HepG2 (cell line): ENCODE measurements at regions not wholly inside any gene's neighbourhood (a gene's known extent, or its start where the extent isn't known, plus 50 kb on each side); places are given as distances from the start of the nearest gene placed in this dataset.

ENCODE experiments used
- ATAC-seq: fragments of 200-7000 bp; cut with Tn5 transposase; 3 replicates; pipeline ENCODE4 v1.9.1; 2020; ENCODE audit warnings: mild to moderate bottlenecking, moderate library complexity
- BruUV-seq: library from RNA; stranded (reverse); fragments of 400-500 nt; replicated peaks from 2 replicates; lab custom pipeline; 2021; lab: Mats Ljungman, UMichigan
- CTCF ChIA-PET: fragments of 300-600 bp; formaldehyde crosslinking; extraction: SDS; loops from one replicate; lab custom pipeline; 2021; ENCODE audit warnings: low total read pairs, inconsistent platforms, low intra/inter-chr PET ratio; lab: Yijun Ruan, JAX
- POLR2A ChIA-PET: fragments of 350-600 bp; sonication (Branson Sonifier 250); formaldehyde crosslinking; loops from one replicate; lab custom pipeline; 2020; ENCODE audit warnings: antibody characterized with exemption, inconsistent platforms; lab: Yijun Ruan, JAX
- DNase-seq: peaks from one replicate; pipeline ENCODE4 v3.0.0-alpha.2; 2015; ENCODE audit warnings: low spot score
- FAIRE-seq: peaks from 3 replicates; lab custom pipeline; 2011; peaks lifted over from hg19 to GRCh38; lab: Jason Lieb, UNC
- H2AFZ ChIP-seq: one replicate; pipeline ENCODE4 v1.6.1; 2011; ENCODE audit warnings: low read length, inconsistent platforms
- H3K27ac ChIP-seq: fragments of 300-600 bp; 3 replicates; pipeline ENCODE4 v1.8.0; 2011; ENCODE audit warnings: mixed run types, mild to moderate bottlenecking, mixed read lengths, low read length, inconsistent platforms; ENCODE audit not compliant: insufficient read depth; ENCODE audit errors: extremely low read length
- H3K27me3 ChIP-seq, 2 experiments: fragments of 200-600 bp in 1 of 2; 2 replicates in 1 of 2; 3 replicates in 1 of 2; pipeline versions ENCODE4 v1.6.0 to v1.8.0; 2011; ENCODE audit warnings: low read length in 2 of 2, mild to moderate bottlenecking in 2 of 2, moderate library complexity in 2 of 2, inconsistent platforms in 1 of 2; ENCODE audit not compliant: insufficient read depth in 2 of 2, control insufficient read depth in 1 of 2
- H3K36me3 ChIP-seq, 2 experiments: fragments of 200-600 bp in 1 of 2; replicated peaks in 1 of 2; 2 replicates in 1 of 2; 3 replicates in 1 of 2; pipeline versions ENCODE4 v1.5.1 to v1.8.0; 2011; ENCODE audit warnings: low read length in 2 of 2, inconsistent platforms in 1 of 2; ENCODE audit not compliant: insufficient read depth in 2 of 2, control insufficient read depth in 1 of 2
- H3K4me1 ChIP-seq: 2 replicates; pipeline ENCODE4 v1.5.1; 2012; ENCODE audit warnings: low read length, inconsistent platforms; ENCODE audit not compliant: insufficient read depth
- H3K4me2 ChIP-seq: 2 replicates; pipeline ENCODE4 v1.6.0; 2011; ENCODE audit warnings: low read depth, low read length, inconsistent platforms
- H3K4me3 ChIP-seq, 3 experiments: fragments of 200-600 bp in 1 of 3; sonication (generic), shearing (Covaris generic) in 1 of 3; replicated peaks in 1 of 3; 2 replicates each; pipeline ENCODE4 v1.5.1; 2011 to 2016; ENCODE audit warnings: low read length in 3 of 3, inconsistent platforms in 2 of 3, low read depth in 2 of 3, mild to moderate bottlenecking in 2 of 3, control low read depth in 1 of 3, mixed read lengths in 1 of 3; ENCODE audit not compliant: insufficient read depth in 1 of 3
- H3K79me2 ChIP-seq: one replicate; pipeline ENCODE4 v1.6.1; 2011; ENCODE audit warnings: low read length, inconsistent platforms; ENCODE audit not compliant: insufficient read depth
- H3K9ac ChIP-seq: 2 replicates; pipeline ENCODE4 v1.6.0; 2011; ENCODE audit warnings: mild to moderate bottlenecking, low read depth, low read length, inconsistent platforms; ENCODE audit not compliant: insufficient read depth
- H3K9me3 ChIP-seq: 2 replicates; pipeline ENCODE4 v1.5.1; 2012; ENCODE audit warnings: mild to moderate bottlenecking, low read length
- H4K20me1 ChIP-seq: 2 replicates; pipeline ENCODE4 v1.6.0; 2011; ENCODE audit warnings: inconsistent platforms, mild to moderate bottlenecking, low read length, moderate library complexity; ENCODE audit not compliant: insufficient read depth
- CREB1 ChIP-seq, 2 experiments: fragments of 450-650 bp in 1 of 2; IDR thresholded peaks; 2 replicates each; pipeline ENCODE4 v1.6.1; 2016 to 2017; ENCODE audit warnings: control low read depth in 1 of 2, mild to moderate bottlenecking in 1 of 2, missing compliant biosample characterization in 1 of 2, missing genetic modification characterization in 1 of 2
- EED ChIP-seq: sonication (generic); formaldehyde crosslinking; IDR thresholded peaks from 2 replicates; pipeline ENCODE4 v1.5.0; 2020; ENCODE audit warnings: mild to moderate bottlenecking, missing genetic modification reagents
- HNF4A ChIP-seq: sonication (generic); formaldehyde crosslinking; IDR thresholded peaks from 2 replicates; pipeline ENCODE4 v1.4.0; 2020; ENCODE audit warnings: missing genetic modification reagents
- HOXA5 ChIP-seq: sonication (generic); formaldehyde crosslinking; IDR thresholded peaks from 2 replicates; pipeline ENCODE4 v1.4.0; 2020; ENCODE audit warnings: missing genetic modification reagents
- IKZF1 ChIP-seq: fragments of 450-650 bp; IDR thresholded peaks from 2 replicates; pipeline ENCODE4 v1.7.1; 2016
- JUND ChIP-seq: sonication (generic); formaldehyde crosslinking; IDR thresholded peaks from 2 replicates; pipeline ENCODE4 v1.8.0; 2022; ENCODE audit warnings: mild to moderate bottlenecking, missing genetic modification reagents
- PAF1 ChIP-seq: IDR thresholded peaks from 2 replicates; pipeline ENCODE4 v1.6.1; 2016; ENCODE audit warnings: missing genetic modification reagents, missing compliant biosample characterization
- PAX8 ChIP-seq: sonication (generic); formaldehyde crosslinking; IDR thresholded peaks from 2 replicates; pipeline ENCODE4 v1.8.0; 2022; ENCODE audit warnings: mild to moderate bottlenecking, missing genetic modification reagents, borderline replicate concordance
- POLR2A ChIP-seq, 2 experiments: IDR thresholded peaks; 2 replicates each; pipeline ENCODE4 v1.6.1; 2011; ENCODE audit warnings: low read depth in 2 of 2, low read length in 2 of 2, mild to moderate bottlenecking in 1 of 2, moderate library complexity in 1 of 2; ENCODE audit not compliant: insufficient read depth in 1 of 2
- RBM22 ChIP-seq: fragments of 200-400 bp; formaldehyde crosslinking; optimal IDR thresholded peaks from 2 replicates; pipeline ENCODE3; 2017; ENCODE audit warnings: mild to moderate bottlenecking, low read length, moderate library complexity
- SMYD3 ChIP-seq: sonication (generic); formaldehyde crosslinking; IDR thresholded peaks from 2 replicates; pipeline ENCODE4 v1.8.1; 2023; ENCODE audit warnings: mild to moderate bottlenecking, missing genetic modification reagents
- ZFAT ChIP-seq: sonication (generic); formaldehyde crosslinking; conservative IDR thresholded peaks from 2 replicates; pipeline ENCODE4 v1.8.1; 2023; ENCODE audit warnings: missing genetic modification reagents, inconsistent platforms
- ZNF10 ChIP-seq: sonication (generic); formaldehyde crosslinking; IDR thresholded peaks from 2 replicates; pipeline ENCODE4 v1.4.0; 2020; ENCODE audit warnings: mild to moderate bottlenecking, low read depth, missing genetic modification reagents, borderline replicate concordance
- ZNF225 ChIP-seq: sonication (generic); formaldehyde crosslinking; IDR thresholded peaks from 2 replicates; pipeline ENCODE4 v1.4.0; 2020; ENCODE audit warnings: mild to moderate bottlenecking, missing genetic modification reagents
- ZNF770 ChIP-seq: sonication (generic); formaldehyde crosslinking; IDR thresholded peaks from 2 replicates; pipeline ENCODE4 v1.5.0; 2020; ENCODE audit warnings: mild to moderate bottlenecking, missing genetic modification reagents
- WGBS: methylation state at CpG from one replicate; pipeline ENCODE4 v1.1.6; 2017; ENCODE audit warnings: low lambda C conversion rate; 5-methylcytosine and 5-hydroxymethylcytosine counted together
- in situ Hi-C: cut with HindIII; loops from 2 replicates; pipeline ENCODE4 v1.10.0; 2017; ENCODE audit warnings: low pct_unique_long_range_greater_than_20kb; ENCODE audit not compliant: extremely low pct_ligation_motif_present
- intact Hi-C: fragments of 100-400 bp; cut with micrococcal nuclease; formaldehyde crosslinking; loops from one replicate; pipeline ENCODE4 v1.10.0; 2022; ENCODE audit not compliant: unreplicated experiment
- TF ChIP-seq, protein P1 (sequence below): sonication (generic); formaldehyde crosslinking; IDR thresholded peaks from 2 replicates; pipeline ENCODE4 v1.5.0; 2020; ENCODE audit warnings: mild to moderate bottlenecking, missing genetic modification reagents, borderline replicate concordance

GRCh38 chr5:27477550-27477949 lies 439.2 kb upstream of the CDH9 start:
- TF ChIP-seq CREB1 (IDR thresholded peaks at IDR 0.05) (no peak), CREB1 (CRISPR knock-in tag; IDR thresholded peaks at IDR 0.05) (no peak), PAF1 (CRISPR knock-in tag) (peak; percentile 58; the same call in 1 of the 2 replicates), POLR2A (IDR thresholded peaks at IDR 0.05; ENCODE audit: insufficient read depth in 1 of 2, low read depth in 2 of 2, low read length in 2 of 2) (0 out of 4 replicates have a peak, but pooled peaks of 1 of the 2 experiments have one; percentile 24), RBM22 (peak; percentile 81)
- Histone ChIP-seq H3K79me2 (peaks cover 46% of the 10 kb centered on the region), H3K27ac (no peak overlapping the region), H3K9ac (no peak overlapping the region), H4K20me1 (peaks cover 18% of the 10 kb centered on the region), H3K9me3 (no peaks in the 10 kb centered on the region), H3K4me3 (no peak overlapping the region), H2AFZ (no peak overlapping the region), H3K36me3 (peaks cover 20 to 33% of the 10 kb centered on the region in 2 experiments), H3K27me3 (no peaks in the 10 kb centered on the region; a peak in 1 of 5 replicates), H3K4me1 (peaks cover 29% of the 10 kb centered on the region), H3K4me2 (no peak overlapping the region)
- in situ Hi-C loops (no loop called here), intact Hi-C loops (no loop called here)
- FAIRE-seq, result no peak
- 92% methylated on average over 4 of the region's 4 CpGs for WGBS
- ChIA-PET CTCF (no interaction called here), POLR2A (no interaction called here)
- DNase-seq, result no peak
- ATAC-seq, result no peak
- no TSS peak for BruUV-seq

DNA sequence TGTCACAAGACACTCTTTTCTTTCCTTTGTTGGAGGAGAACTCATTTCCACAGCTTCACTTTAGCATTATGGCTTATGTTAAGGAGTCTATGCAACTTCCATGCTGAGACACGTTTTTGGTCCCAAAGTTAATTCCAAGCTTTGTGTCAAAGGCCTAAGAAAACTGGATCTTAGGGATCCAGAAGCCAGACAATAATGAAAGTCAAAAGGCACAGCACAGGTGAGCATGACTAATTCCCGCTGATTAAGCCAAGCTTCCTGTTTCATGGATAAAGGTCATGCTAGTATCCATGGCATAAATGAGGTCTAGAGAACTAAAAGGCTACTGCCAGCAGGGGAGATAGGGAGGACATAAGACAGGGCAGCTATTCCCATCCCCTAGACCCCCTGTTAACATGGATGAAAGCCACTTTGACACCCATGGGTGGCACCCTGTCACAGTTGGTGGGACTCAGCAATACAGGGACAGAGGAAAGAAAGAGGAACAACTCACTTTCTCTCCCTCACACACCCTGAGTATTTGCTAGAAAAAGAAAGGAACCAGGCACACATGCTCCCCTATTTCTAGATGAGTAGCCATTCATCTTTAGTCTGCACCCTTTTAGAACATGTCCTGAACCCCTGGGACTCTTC lies 438.1 kb upstream of the CDH9 start:
- no peak for FAIRE-seq
- in situ Hi-C loops, result no loop called here
- TF ChIP-seq, protein P1, sequence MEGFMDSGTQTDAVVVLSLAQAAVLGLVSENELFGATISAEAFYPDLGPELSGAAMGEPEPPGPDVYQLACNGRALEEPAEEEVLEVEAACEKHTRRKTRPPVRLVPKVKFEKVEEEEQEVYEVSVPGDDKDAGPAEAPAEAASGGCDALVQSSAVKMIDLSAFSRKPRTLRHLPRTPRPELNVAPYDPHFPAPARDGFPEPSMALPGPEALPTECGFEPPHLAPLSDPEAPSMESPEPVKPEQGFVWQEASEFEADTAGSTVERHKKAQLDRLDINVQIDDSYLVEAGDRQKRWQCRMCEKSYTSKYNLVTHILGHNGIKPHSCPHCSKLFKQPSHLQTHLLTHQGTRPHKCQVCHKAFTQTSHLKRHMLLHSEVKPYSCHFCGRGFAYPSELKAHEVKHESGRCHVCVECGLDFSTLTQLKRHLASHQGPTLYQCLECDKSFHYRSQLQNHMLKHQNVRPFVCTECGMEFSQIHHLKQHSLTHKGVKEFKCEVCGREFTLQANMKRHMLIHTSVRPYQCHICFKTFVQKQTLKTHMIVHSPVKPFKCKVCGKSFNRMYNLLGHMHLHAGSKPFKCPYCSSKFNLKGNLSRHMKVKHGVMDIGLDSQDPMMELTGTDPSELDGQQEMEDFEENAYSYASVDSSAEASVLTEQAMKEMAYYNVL, result no peak
- TF ChIP-seq ZNF225 (CRISPR knock-in tag), result no peak
- TF ChIP-seq EED, result no peak
- no peak for TF ChIP-seq SMYD3 (CRISPR knock-in tag)
- TF ChIP-seq ZNF770 (CRISPR knock-in tag), result no peak
- TF ChIP-seq ZNF10 (CRISPR knock-in tag), result no peak
- no peak for TF ChIP-seq JUND
- TF ChIP-seq HNF4A (CRISPR knock-in tag), result no peak
- no peak for TF ChIP-seq HOXA5
- no peak for TF ChIP-seq IKZF1
- TF ChIP-seq ZFAT (CRISPR knock-in tag), result no peak
- TF ChIP-seq PAX8 (CRISPR knock-in tag), result no peak

More for the DNA sequence above, 438.1 kb upstream of the CDH9 start:
- H3K9ac ChIP-seq, result no peak overlapping the region
- no peaks in the 10 kb centered on the region for H3K9me3 ChIP-seq
- no peak overlapping the region for H3K27ac ChIP-seq
- BruUV-seq, result no TSS peak
- POLR2A ChIA-PET, result no interaction called here
- H3K4me1 ChIP-seq, result peaks cover 35% of the 10 kb centered on the region
- H3K4me2 ChIP-seq, result peak overlapping the region; percentile 15; the same call in 1 of the 2 replicates
- H3K4me3 ChIP-seq, result no peak overlapping the region
- H4K20me1 ChIP-seq, result peaks cover 18% of the 10 kb centered on the region
- intact Hi-C loops, result no loop called here
- ATAC-seq, result no peak
- H3K79me2 ChIP-seq, result peaks cover 50% of the 10 kb centered on the region
- peaks cover 20 to 33% of the 10 kb centered on the region in 2 experiments for H3K36me3 ChIP-seq
- no peak overlapping the region for H2AFZ ChIP-seq
- CTCF ChIA-PET, result no interaction called here
- no peaks in the 10 kb centered on the region; a peak in 1 of 5 replicates for H3K27me3 ChIP-seq
- WGBS, result 100% methylated on average over 2 of the region's 2 CpGs
- no peak for DNase-seq
